NCI-H128 (cell line): ENCODE measurements at regions not wholly inside any gene's neighbourhood (a gene's known extent, or its start where the extent isn't known, plus 50 kb on each side); places are given as distances from the start of the nearest gene placed in this dataset.

Source experiments
- DNase-seq: peaks from one replicate; lab custom pipeline; 2025; ENCODE audit not compliant: unreplicated experiment; lab: John Stamatoyannopoulos, UW

DNA sequence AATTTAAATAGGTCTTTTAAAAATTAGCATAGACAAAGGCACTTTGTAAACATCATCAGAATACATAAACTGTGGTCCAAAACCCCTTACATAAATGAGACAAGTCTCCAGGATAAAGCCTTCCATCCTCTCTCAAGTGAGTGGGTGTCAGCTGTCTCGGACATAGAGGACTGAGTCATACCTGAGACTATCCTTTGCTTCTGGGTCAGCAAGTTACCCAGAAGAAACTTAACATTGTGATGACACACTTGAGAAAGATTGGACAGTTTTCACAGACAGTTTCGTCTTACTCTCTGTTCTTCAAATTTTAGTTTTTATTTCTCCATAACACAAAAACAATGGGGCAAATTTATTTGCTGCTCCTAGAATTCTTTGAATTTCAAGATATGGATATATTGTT lies 838.0 kb downstream of the DHX35 start:
- DNase-seq, result no peak

DNA sequence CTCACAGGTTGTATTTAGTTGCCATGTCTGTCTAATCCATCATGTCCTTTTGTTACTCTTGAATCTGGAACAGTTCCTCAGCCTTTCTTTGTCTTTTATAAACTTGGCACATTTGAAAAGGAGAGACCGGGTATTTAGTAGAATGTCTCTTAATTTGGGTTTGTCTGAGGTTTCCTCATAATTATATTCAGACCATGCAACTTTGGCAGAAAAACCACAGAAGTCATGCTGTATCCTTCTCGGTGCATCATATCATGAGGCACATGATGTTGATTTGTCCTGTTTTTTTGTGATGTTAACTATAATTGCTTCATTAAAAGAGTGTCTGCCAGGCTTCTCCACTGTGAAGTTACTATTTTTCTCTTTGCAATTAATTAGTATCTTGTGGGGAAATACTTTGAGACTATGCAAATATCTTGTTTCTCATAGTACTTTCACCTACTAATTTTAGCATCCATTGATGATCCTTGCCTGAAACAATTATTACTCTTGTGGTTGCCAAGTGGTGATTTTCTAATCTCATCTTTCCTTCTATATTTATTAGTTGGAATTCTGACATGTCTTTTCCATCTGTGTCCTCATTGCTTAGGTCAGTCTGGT lies 837.3 kb downstream of the DHX35 start:
- DNase-seq, result no peak

DNA sequence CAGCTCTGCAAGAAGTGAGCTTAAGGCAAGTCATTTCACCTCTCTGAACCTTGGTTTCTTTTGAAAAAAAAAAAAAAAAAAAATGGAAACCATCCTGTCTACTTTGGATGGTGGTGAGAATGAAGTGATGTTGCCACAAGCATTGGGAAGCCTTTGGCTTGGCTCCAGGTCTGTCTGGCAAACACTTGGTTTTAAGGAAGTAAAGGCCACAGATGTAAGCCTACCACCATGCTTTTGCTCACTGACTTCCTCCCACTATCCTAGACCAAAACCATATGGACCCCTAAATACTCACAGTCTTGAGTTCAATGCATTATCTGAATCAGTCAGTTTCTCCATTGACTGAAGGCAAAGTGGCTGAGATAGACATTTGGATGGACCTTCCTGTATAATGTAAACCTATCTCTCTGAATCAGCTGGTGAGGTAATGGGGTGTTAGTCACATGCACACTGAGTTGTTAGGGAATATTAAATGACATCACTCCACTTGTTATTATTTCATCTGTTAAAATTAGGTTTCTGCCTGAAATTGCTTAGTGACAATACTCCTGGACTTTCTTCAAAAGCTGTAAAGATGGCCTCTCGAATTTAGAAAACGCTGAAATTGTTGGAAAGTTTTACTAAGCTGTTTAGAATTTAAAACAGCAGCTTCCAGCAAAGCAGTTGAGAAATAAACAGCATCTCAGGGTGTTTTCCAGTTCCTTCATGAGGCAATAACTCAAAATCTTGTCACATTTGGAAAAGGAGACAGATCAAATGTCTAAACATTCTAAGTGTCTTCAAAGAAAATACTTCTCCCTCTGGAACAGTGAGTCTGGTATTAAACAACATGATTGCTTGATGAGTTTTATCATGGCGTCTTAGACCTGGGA lies 833.5 kb downstream of the DHX35 start:
- no peak for DNase-seq

DNA sequence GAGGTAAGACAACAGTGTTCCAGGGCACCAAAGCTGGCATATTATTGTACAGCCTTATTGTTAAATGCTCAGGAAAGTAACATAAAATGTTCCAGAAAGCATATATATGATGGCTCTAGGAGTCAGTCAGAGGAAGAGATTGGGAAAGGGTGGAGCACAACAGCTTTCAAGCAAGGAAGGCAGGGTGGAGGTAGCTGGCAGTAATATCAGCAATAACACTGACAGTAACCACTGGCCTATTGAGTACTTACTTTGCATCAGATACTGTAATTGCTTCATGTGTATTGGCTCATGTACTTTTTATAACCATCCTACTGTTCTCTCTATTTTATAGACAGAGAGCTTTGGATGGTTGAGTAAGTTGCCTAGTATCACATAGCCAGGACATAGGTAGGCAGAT lies 830.2 kb downstream of the DHX35 start:
- DNase-seq, result no peak

DNA sequence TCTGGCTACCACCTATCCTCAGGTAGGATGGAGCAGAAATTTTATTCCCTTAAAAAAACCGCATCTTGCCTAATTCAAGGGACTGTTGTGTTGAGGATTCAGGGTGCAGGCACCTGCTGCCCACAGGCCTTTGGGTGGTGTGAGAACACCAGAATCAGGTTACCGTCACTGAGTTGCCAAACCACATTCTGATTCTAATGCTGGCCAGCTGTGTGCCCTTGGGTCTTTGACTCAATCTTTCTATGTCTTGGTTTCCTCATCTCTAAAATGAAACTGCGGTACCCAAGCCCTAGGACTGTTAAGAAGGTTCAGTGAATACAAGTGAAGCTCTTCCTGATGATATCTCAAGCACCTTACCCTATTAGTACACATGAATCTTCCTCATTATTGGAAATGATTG lies 827.3 kb downstream of the DHX35 start:
- no peak for DNase-seq

DNA sequence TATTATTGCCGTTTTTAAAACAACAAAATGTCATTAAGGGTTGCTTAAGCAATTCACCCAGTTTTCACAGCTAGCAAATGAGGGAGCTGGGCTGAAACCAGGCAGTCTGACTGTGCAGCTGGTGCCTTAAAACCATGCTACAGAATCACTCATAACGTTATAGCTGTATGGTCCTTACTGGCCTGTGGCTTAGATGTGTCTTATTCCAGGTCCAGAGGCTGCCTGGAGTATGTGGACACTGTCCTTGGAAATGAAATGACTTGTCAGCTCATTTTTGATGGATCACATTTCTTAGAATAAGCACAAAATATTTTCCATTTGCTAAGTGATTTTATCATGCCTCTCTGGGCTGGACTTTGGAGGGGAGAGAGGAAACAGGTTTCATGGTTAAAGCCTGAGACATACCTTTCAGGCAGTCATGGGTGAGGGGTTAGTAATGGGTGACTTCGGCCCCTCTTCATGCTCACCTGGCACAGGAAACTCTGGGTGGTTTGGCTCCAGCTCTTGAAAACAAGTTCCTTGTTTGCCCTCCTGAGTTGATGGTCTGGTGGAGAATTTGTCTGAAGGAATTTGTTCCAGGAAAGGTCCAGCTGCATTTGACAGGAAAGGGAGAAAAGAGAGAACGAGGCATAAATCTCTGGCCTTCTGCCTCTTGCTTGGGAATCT lies 823.2 kb downstream of the DHX35 start:
- no peak for DNase-seq

DNA sequence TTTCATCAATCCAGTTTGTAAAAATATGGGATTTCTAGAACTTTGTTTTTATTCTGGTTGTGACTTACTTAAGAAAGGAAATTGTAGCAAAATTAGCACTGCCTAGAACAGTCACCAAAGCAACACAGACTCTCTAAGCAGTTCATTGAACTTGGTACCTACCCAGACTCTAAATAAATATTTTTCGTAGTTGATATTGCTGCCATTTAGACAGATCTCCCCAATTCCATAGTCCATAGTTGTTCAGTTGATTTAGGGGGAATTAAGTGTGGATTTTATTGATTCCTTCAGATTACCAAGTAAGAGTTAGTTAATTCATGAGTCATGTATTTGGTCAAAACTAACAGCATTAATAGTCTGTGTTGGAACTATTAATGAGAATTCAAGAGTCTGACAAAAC lies 822.5 kb downstream of the DHX35 start:
- no peak for DNase-seq

DNA sequence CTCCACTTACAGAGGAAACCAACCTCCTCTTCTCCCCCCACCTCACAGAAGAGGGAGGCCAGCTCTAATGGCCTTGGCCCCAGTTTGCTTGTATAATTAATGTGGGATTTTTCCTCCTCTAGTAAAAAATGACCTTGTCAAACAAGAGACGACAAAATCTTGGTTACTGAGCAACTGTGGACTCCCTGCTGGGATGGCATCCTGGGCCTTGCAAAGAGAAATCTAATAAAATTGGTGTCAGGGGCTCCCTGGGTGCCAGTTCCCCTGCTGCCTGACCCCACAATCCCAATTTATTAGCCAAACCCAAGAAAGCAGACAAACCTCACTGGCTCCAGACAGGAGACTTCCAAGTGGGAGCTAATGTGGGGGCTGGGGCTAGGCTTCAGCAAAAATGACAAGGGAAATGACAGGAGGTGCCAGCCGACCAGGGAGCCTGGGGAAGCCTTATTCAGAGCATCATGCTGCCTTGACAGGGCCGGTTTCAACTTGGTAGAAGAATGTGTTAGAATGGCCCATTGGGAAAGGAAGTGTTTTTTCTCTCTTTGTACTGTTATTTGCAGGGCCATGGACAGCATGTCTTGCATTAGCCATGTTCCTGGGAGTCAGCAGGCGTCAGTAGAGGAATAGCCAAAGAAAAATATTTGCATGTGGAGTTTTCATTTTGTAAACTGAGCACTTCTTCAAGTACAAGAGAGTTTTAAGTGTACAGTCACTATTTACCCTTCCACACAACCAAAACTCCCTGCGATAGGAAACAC lies 816.9 kb downstream of the DHX35 start:
- no peak for DNase-seq

DNA sequence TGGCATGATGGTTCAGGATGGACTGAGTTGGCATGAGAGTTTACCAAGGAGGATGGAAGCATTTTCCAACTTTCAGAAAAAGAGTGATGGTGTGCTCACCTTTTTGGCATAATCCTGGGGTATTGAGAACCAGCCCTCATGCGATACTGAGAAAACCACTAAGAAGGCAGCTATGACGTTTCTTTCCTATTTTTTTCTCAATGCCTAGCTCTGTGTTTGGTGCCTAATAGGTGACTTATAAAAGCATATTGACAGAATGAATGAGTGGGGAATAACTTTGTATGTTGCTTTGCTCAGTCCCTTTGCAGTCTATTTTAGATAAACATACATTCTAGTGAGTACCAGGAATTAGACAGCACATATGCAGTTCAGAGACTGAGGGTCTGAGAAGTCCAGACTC lies 816.3 kb downstream of the DHX35 start:
- DNase-seq, result no peak

DNA sequence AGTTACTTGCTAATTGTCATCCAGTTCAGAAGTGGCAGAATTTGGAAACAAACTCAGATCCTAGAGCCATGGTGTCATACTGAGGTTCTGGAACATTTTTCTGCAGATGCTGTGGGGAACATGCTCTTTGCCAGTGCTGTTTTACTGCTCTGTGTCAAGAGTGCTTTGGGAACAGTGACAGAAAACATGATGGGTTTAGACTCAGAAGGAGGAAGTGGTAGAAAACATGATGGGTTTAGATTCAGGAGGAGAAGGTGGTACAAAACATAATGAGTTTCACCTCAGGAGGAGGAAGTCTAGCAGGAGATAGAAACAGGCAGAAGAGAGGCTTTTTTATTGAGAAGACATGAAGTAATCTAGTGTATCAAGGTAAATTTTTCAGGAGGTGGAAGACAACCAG lies 815.5 kb downstream of the DHX35 start:
- DNase-seq, result no peak

DNA sequence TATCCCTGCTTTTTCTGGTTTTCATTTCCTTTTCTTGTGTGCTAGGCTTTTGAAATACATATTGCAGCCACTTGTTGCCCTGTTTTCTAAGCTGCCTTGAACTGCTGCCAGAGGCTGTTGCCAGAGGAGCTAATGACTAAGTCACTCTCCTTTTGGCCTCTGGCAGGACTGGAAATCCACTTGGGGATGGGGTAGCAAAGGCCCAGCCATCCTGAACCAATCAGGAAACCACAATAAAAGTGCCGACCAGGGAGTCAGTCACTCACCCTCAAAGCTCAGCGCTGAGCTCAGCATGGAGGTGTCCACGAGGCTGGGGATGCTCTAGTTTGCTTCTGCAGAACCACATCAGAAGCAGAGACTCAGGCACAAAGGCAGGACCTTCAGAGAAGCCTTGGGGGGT lies 813.0 kb downstream of the DHX35 start:
- DNase-seq, result no peak

DNA sequence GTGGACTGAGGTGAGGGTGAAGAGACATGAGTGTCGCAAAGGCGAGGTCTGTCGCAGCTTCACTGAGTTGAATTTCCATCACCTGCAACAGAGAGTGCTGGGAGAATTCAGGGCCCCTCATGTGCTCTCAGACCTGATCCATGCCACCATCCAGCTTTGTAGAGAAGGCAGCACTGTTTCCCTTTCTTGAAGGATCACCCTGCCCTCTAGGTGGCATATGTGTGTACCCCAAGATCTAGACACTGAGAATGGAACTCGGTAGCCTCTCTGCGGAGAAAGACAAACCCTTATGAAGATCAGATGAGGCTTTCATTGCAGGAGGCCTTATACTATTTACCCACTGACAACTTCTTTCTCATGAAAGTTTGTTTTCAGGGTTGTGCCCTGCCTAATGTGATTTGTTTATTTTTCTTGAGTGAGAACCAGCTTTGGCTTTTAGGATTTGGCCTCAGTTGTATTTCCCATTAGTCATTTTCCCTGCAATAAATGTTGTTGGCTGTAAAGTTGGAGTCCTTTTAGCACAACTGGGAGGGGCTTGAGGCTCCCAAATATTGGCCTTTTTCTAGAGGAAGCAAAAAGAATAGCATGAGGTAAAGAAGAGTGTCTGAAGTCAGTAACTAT lies 811.3 kb downstream of the DHX35 start:
- DNase-seq, result no peak

DNA sequence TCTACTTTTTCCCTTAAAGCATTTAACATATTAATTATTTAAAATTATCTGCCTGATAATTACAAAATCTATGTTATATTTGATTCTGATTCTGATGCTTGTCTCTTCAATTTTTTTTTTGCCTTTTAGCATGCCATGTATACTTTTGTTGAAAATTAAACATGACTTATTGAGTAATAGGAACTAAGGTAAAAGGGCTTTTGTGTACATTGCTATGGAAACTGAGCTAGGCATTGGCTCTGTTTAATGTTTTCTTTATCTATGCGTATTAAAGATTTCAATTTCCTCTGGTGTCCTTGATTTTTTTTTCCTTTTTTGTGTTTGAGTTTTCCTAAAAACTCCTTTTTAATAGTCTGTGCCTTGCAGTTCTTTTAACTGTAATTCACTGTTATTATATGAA lies 805.2 kb downstream of the DHX35 start:
- no peak for DNase-seq

DNA sequence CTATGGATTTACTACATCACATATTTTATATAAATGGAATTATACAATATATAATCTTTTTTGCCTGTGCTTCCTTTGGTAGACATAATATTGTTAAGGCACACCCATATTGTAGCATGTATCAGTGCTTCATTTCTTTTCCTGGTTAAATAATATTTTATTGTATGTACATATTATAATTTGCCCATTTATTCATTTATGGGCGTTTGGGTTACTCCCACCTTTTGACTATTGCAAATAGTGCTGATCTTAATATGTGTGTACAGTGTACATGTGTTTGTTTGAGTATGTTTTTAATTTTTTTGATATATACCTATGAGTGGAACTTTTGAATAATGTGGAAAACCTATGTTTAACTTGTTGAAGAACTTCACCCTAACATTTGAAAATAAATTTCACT lies 804.2 kb downstream of the DHX35 start:
- DNase-seq, result no peak

DNA sequence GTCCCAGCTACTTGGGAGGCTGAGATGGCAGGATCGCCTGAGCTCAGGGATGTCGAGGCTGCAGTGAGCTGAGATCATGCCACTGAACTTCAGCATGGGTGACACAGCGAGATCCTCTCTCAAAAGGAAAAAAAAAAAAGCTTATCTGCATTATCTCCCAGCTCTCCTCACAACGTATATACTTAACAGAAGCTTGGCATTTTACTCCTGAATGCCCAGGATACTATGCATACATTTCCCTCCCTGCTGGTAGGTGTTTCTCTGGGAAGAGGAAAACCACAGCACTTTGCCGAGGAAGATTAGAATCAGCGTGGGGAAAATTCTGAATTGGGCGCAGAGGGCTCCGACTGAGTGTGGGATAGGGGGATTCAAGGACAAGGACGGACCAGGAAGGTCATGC lies 800.6 kb downstream of the DHX35 start:
- DNase-seq, result no peak

DNA sequence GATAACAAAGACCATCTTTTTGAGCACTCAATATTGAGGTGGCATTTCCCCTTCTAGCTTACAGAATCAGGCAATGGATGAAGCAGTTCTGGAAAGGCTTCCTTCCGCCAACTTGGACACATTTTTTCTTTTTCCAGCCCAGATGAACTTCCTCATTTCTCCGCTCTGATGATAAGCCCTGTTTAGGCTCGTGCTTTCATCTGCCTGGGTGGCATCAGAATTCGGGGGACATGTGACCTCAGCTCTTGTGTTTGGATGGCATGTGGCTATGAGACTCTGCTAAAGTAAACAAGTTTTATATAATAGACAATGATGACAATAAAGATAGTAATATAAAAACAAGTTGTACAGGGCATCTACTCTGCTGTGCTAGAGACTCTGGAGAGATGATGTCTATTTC lies 796.7 kb downstream of the DHX35 start:
- DNase-seq, result no peak

DNA sequence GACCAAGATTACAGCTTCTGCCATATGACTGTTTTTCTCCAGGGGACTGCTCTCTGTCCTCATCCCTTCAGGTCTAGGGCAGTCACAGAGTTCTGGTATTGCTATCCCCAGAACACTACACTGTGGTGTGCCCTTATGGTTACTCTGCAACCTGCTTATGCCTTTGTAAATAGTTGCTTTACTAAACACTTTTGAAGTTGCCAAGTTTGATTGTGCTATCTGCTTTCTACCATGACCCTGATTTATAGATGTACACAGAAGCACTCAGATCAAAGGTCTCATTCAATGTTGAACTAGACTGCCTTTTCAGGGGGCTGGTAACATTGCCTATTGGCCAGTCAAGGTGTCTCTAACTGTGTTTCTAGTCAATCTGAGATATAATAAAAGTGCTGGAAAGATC lies 794.7 kb downstream of the DHX35 start:
- DNase-seq, result no peak

DNA sequence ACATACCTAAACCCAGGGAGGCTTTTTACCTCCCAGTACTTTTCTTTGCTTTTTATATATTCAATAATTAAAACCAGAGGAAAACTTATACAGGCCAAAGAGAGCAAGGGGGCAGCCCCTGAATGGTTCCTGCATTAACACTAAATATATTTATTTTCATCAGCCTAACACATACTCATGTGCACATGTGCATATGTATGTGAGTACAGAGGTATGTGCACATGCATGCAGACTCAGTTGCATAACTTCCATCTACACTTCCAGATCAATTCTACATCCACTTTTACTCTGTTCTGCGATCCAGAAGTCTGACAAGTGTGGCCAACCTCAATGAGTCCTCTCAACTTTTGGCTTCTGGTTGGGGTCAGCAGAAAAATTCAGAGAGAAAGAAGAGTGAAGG lies 794.2 kb downstream of the DHX35 start:
- no peak for DNase-seq

DNA sequence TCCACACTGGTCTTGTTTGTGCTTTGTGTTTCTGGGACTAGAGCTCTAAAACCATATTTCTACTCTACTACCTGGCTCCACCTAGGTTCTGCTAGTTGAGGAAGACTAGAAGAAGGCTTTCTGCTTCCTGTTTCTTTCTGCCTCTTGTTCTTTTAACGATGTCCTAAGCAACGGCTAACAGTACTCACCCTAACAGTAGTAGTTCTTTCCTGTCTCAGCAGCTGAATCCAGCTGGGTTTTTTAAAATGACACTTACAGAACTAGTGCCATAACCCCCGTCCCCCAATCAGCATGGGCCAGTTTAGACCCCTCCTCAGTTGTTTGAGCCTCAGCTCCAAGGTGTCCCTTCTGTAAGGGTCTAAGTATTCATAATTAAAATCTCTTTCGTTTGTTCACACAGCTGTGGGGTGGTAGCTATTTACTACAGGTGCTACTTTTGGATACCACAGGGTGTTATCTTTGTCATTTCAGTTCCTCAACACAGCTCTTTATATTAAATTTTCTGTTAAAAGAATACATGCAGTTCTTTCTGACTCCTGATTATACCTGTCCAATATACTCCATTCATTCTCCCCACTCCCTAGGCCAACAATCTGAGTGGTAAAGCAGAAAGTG lies 790.2 kb downstream of the DHX35 start:
- no peak for DNase-seq

DNA sequence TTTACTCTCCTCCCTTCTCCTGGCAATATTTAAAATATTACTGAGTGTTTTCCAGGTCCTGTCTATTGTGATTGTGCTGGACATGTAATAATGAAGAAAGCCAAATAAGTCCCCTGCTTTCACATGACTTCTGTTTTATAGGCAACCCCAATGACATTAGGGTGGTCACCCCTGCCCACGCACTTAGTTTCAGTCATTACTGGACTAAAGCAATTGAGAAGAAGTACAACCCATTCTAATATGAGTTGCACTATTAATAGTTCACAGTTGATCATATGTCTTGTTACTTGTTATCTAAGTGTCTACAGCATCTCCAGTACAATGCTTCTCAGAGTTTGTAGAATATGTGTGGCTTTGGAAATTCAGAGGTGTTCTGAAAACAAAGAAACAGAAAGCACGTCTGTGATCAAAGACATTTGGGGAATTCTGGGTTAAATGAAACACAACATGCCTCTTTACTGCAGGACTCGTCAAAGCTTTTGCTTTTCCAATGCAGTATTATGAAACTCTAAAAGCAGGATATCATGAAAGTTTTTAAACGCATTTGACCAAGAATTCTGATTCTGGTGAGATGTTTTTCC lies 789.5 kb downstream of the DHX35 start:
- no peak for DNase-seq
